ENCODE measurements at regions not wholly inside any gene's neighbourhood (a gene's known extent, or its start where the extent isn't known, plus 50 kb on each side); places are given as distances from the start of the nearest gene placed in this dataset.

DNA sequence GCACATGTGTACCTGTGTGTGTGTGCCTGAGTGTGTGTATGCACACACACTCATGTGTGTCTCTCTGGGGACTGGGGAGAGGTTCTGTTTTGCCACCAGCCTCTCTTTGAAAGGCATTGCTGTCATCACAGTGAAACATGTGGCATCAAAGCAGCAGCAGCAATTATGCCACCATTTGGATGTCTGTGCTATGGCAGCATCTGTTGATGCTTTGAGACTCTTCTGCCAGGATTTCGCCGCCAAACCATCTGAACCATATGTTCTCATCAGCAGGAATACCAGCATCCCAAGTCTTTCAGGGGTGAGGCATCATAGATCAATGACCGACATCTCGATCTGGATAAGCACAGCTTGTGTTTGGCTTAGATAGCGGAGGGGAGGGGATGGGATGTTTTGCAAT is 168.6 kb downstream of the FAT3 start:
- H3K9me3 ChIP-seq: no peaks in the 10 kb centered on the region
- H2AFZ ChIP-seq (ENCODE audit: low read depth): no peak overlapping the region
- no peaks in the 10 kb centered on the region for H3K79me2 ChIP-seq (ENCODE audit: insufficient read depth)
- no peaks in the 10 kb centered on the region for H3K9me2 ChIP-seq
- H3F3A ChIP-seq (replicated peaks; ENCODE audit: insufficient read depth): peaks cover 2% of the 10 kb centered on the region
- ChIA-PET CTCF (no interaction called here), POLR2A (no interaction called here)
- H3K36me3 ChIP-seq (replicated peaks in 1 of 2; ENCODE audit: control insufficient read depth in 1 of 2, insufficient read depth in 2 of 2, low read length in 1 of 2): no peaks in the 10 kb centered on the region
- H3K9ac ChIP-seq: no peak overlapping the region
- peaks cover 0 to 3% of the 10 kb centered on the region in 2 experiments; a peak in 1 of 4 replicates for H3K4me1 ChIP-seq (ENCODE audit: control insufficient read depth in 1 of 2, insufficient read depth in 2 of 2, low read depth in 1 of 2, low read length in 1 of 2)
- DNase-seq: peak; percentile 22
- H3K27me3 ChIP-seq (ENCODE audit: insufficient read depth): no peaks in the 10 kb centered on the region
- no peaks in the 10 kb centered on the region for H4K20me1 ChIP-seq (ENCODE audit: insufficient read depth)
- 85% methylated on average over 5 of the region's 5 CpGs for WGBS (ENCODE audit: low lambda C conversion rate)
- TF ChIP-seq TCF12 (IDR thresholded peaks at IDR 0.05) (no peak), EP300 (IDR thresholded peaks at IDR 0.05; ENCODE audit: borderline replicate concordance in 1 of 2, low read depth in 1 of 2, low read length in 1 of 2) (peak in 1 of 2 experiments; percentile 49; a peak in 2 of 4 replicates), USF1 (IDR thresholded peaks at IDR 0.05; ENCODE audit: borderline replicate concordance, low read depth) (no peak), PBX3 (IDR thresholded peaks at IDR 0.05) (no peak), RCOR1 (IDR thresholded peaks at IDR 0.05; ENCODE audit: low read length) (peak; percentile 56; the same call in 1 of the 2 replicates), FOSL2 (IDR thresholded peaks at IDR 0.05; ENCODE audit: borderline replicate concordance, low read depth) (no peak), MXI1 (IDR thresholded peaks at IDR 0.05; ENCODE audit: low read depth, low read length) (peak; percentile 93), RAD21 (IDR thresholded peaks at IDR 0.05; ENCODE audit: low read length) (peak; percentile 43)
- TF ChIP-seq, protein P1, sequence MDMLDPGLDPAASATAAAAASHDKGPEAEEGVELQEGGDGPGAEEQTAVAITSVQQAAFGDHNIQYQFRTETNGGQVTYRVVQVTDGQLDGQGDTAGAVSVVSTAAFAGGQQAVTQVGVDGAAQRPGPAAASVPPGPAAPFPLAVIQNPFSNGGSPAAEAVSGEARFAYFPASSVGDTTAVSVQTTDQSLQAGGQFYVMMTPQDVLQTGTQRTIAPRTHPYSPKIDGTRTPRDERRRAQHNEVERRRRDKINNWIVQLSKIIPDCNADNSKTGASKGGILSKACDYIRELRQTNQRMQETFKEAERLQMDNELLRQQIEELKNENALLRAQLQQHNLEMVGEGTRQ (IDR thresholded peaks at IDR 0.05; ENCODE audit: borderline replicate concordance, low read depth, low read length): no peak
- TF ChIP-seq, protein P2, sequence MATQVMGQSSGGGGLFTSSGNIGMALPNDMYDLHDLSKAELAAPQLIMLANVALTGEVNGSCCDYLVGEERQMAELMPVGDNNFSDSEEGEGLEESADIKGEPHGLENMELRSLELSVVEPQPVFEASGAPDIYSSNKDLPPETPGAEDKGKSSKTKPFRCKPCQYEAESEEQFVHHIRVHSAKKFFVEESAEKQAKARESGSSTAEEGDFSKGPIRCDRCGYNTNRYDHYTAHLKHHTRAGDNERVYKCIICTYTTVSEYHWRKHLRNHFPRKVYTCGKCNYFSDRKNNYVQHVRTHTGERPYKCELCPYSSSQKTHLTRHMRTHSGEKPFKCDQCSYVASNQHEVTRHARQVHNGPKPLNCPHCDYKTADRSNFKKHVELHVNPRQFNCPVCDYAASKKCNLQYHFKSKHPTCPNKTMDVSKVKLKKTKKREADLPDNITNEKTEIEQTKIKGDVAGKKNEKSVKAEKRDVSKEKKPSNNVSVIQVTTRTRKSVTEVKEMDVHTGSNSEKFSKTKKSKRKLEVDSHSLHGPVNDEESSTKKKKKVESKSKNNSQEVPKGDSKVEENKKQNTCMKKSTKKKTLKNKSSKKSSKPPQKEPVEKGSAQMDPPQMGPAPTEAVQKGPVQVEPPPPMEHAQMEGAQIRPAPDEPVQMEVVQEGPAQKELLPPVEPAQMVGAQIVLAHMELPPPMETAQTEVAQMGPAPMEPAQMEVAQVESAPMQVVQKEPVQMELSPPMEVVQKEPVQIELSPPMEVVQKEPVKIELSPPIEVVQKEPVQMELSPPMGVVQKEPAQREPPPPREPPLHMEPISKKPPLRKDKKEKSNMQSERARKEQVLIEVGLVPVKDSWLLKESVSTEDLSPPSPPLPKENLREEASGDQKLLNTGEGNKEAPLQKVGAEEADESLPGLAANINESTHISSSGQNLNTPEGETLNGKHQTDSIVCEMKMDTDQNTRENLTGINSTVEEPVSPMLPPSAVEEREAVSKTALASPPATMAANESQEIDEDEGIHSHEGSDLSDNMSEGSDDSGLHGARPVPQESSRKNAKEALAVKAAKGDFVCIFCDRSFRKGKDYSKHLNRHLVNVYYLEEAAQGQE (IDR thresholded peaks at IDR 0.05; ENCODE audit: low read depth, low read length): no peak
- H3K27ac ChIP-seq (ENCODE audit: low read depth in 2 of 2, low read length in 1 of 2): no peak overlapping the region
- no peak overlapping the region for H3K4me2 ChIP-seq
- no peak overlapping the region for H3K4me3 ChIP-seq (ENCODE audit: low read depth in 2 of 2, low read length in 1 of 2)

- H4K20me1 ChIP-seq (ENCODE audit: insufficient read depth): no peaks in the 10 kb centered on the region
- H3K9me3 ChIP-seq: no peaks in the 10 kb centered on the region
- no peak overlapping the region for H3K9ac ChIP-seq
- no peaks in the 10 kb centered on the region for H3K36me3 ChIP-seq (replicated peaks in 1 of 2; ENCODE audit: control insufficient read depth in 1 of 2, insufficient read depth in 2 of 2, low read length in 1 of 2)
- H3K79me2 ChIP-seq (ENCODE audit: insufficient read depth): no peaks in the 10 kb centered on the region
- H3K27me3 ChIP-seq (ENCODE audit: insufficient read depth): no peaks in the 10 kb centered on the region
- WGBS (ENCODE audit: low lambda C conversion rate): 75% methylated on average over 1 of the region's 1 CpG
- no peaks in the 10 kb centered on the region for H3F3A ChIP-seq (replicated peaks; ENCODE audit: insufficient read depth)
- CTCF ChIA-PET: no interaction called here
- no peak overlapping the region for H3K27ac ChIP-seq (ENCODE audit: low read depth in 2 of 2, low read length in 1 of 2)
- peaks cover 0 to 3% of the 10 kb centered on the region in 2 experiments; a peak in 1 of 4 replicates for H3K4me1 ChIP-seq (ENCODE audit: control insufficient read depth in 1 of 2, insufficient read depth in 2 of 2, low read depth in 1 of 2, low read length in 1 of 2)
- no peak overlapping the region for H2AFZ ChIP-seq (ENCODE audit: low read depth)
- H3K4me2 ChIP-seq: no peak overlapping the region
- POLR2A ChIA-PET: no interaction called here
- DNase-seq: no peak
- no peaks in the 10 kb centered on the region for H3K9me2 ChIP-seq
- H3K4me3 ChIP-seq (ENCODE audit: low read depth in 2 of 2, low read length in 1 of 2): no peak overlapping the region
- no peak for TF ChIP-seq TCF12 (IDR thresholded peaks at IDR 0.05)
- no peak for TF ChIP-seq FOXJ3 (CRISPR knock-in tag; IDR thresholded peaks at IDR 0.05)
- no peak for TF ChIP-seq IRF3 (IDR thresholded peaks at IDR 0.05; ENCODE audit: low read depth, low read length)
- TF ChIP-seq SMC3 (IDR thresholded peaks at IDR 0.05; ENCODE audit: low read depth, low read length): no peak
- no peak for TF ChIP-seq POLR2AphosphoS5 (IDR thresholded peaks at IDR 0.05; ENCODE audit: low read depth, low read length)
- TF ChIP-seq TEAD4 (IDR thresholded peaks at IDR 0.05; ENCODE audit: borderline replicate concordance, insufficient read depth): no peak
- no peak for TF ChIP-seq PBX3 (IDR thresholded peaks at IDR 0.05)
- no peak for TF ChIP-seq EZH2phosphoT487 (IDR thresholded peaks at IDR 0.05; ENCODE audit: borderline replicate concordance, low read depth)
These were observed 171.5 kb downstream of the FAT3 start for GRCh38 chr11:92396133-92396532.

Measured in SK-N-SH (cell line).